MM.1S (cell line): ENCODE measurements at regions not wholly inside any gene's neighbourhood (a gene's known extent, or its start where the extent isn't known, plus 50 kb on each side); places are given as distances from the start of the nearest gene placed in this dataset.
"Not testable (repeated sequence)": the region's sequence is repeated elsewhere in the genome, so short reads cannot be mapped to it uniquely, and the experiment has no call there.

ENCODE experiments used
- DNase-seq: peaks from one replicate; pipeline ENCODE4 v3.0.0-alpha.2; 2015
- H2AFZ ChIP-seq: fragments of 300-600 bp; sonication (generic); 2 replicates; pipeline ENCODE4 v1.6.0; 2016; ENCODE audit warnings: antibody characterized with exemption, low read length
- H3F3A ChIP-seq: fragments of 300-600 bp; sonication (generic); 2 replicates; pipeline ENCODE4 v1.6.1; 2016; ENCODE audit warnings: mild to moderate bottlenecking, antibody characterized with exemption, low read length, moderate library complexity, mixed read lengths; ENCODE audit not compliant: insufficient read depth
- H3K27ac ChIP-seq: fragments of 300-600 bp; sonication (generic); 2 replicates; pipeline ENCODE4 v1.5.1; 2016; ENCODE audit warnings: mild to moderate bottlenecking, low read length
- H3K27me3 ChIP-seq: fragments of 300-600 bp; sonication (generic); replicated peaks from 2 replicates; pipeline ENCODE4 v1.6.0; 2016; ENCODE audit warnings: low read length; ENCODE audit not compliant: insufficient read depth
- H3K36me3 ChIP-seq: fragments of 300-600 bp; sonication (generic); replicated peaks from 2 replicates; pipeline ENCODE4 v1.6.1; 2016; ENCODE audit warnings: mild to moderate bottlenecking, low read length, mixed read lengths; ENCODE audit not compliant: insufficient read depth
- H3K4me1 ChIP-seq: fragments of 300-600 bp; sonication (generic); 2 replicates; pipeline ENCODE4 v1.6.1; 2016; ENCODE audit warnings: low read length, mixed read lengths
- H3K4me2 ChIP-seq: fragments of 300-600 bp; sonication (generic); 2 replicates; pipeline ENCODE4 v1.6.0; 2016; ENCODE audit warnings: low read depth, low read length
- H3K4me3 ChIP-seq: fragments of 300-600 bp; sonication (generic); 2 replicates; pipeline ENCODE4 v1.5.1; 2016; ENCODE audit warnings: low read length, mixed read lengths
- H3K79me2 ChIP-seq: fragments of 300-600 bp; sonication (generic); 2 replicates; pipeline ENCODE4 v1.6.1; 2016; ENCODE audit warnings: mixed run types, low read length, mixed read lengths
- H3K9ac ChIP-seq: fragments of 300-600 bp; sonication (generic); 2 replicates; pipeline ENCODE4 v1.6.1; 2016; ENCODE audit warnings: low read length, mixed read lengths
- H3K9me2 ChIP-seq: fragments of 300-600 bp; sonication (generic); replicated peaks from 2 replicates; pipeline ENCODE4 v1.6.1; 2016; ENCODE audit warnings: mild to moderate bottlenecking, low read length, mixed read lengths; ENCODE audit not compliant: insufficient read depth
- H3K9me3 ChIP-seq: fragments of 300-600 bp; sonication (generic); replicated peaks from 2 replicates; pipeline ENCODE4 v1.6.1; 2016; ENCODE audit warnings: mild to moderate bottlenecking, low read length, mixed read lengths; ENCODE audit not compliant: insufficient read depth
- H4K20me1 ChIP-seq: fragments of 300-600 bp; sonication (generic); 2 replicates; pipeline ENCODE4 v1.6.1; 2016; ENCODE audit warnings: mild to moderate bottlenecking, low read length, moderate library complexity, mixed read lengths; ENCODE audit not compliant: insufficient read depth
- CTCF ChIP-seq: fragments of 300-600 bp; sonication (generic); IDR thresholded peaks from 2 replicates; pipeline ENCODE4 v1.5.1; 2016; ENCODE audit warnings: antibody characterized with exemption, low read length, mixed read lengths
- EZH2 ChIP-seq: fragments of 300-600 bp; sonication (generic); optimal IDR thresholded peaks from 2 replicates; pipeline ENCODE3; 2017; ENCODE audit warnings: low read depth, mild to moderate bottlenecking, antibody characterized with exemption, low read length, mixed read lengths
- EZH2phosphoT487 ChIP-seq: fragments of 300-600 bp; sonication (generic); IDR thresholded peaks from 2 replicates; pipeline ENCODE4 v1.6.1; 2018; ENCODE audit warnings: antibody characterized with exemption, low read length

GRCh38 chr10:33476757-33477273, 142.3 kb upstream of the NRP1 start:
- Histone ChIP-seq H3K9me3 (no peaks in the 10 kb centered on the region), H3K4me1 (no peaks in the 10 kb centered on the region), H3K27ac (no peak overlapping the region), H3K79me2 (no peaks in the 10 kb centered on the region), H4K20me1 (no peaks in the 10 kb centered on the region), H3K27me3 (no peaks in the 10 kb centered on the region), H3F3A (no peaks in the 10 kb centered on the region), H2AFZ (no peak overlapping the region), H3K4me2 (no peak overlapping the region), H3K9me2 (no peaks in the 10 kb centered on the region), H3K9ac (no peak overlapping the region), H3K36me3 (no peaks in the 10 kb centered on the region), H3K4me3 (no peak overlapping the region)
- no peak for TF ChIP-seq EZH2
- TF ChIP-seq EZH2phosphoT487 = no peak
- no peak for TF ChIP-seq CTCF
- no peak for DNase-seq

- no peak overlapping the region for H3K27ac ChIP-seq
- no peaks in the 10 kb centered on the region for H3K36me3 ChIP-seq
- no peak overlapping the region for H3K4me3 ChIP-seq
- no peaks in the 10 kb centered on the region for H4K20me1 ChIP-seq
- H3K9ac ChIP-seq = no peak overlapping the region
- no peaks in the 10 kb centered on the region for H3K4me1 ChIP-seq
- H3K4me2 ChIP-seq = no peak overlapping the region
- H3K27me3 ChIP-seq = no peaks in the 10 kb centered on the region
- no peaks in the 10 kb centered on the region for H3K79me2 ChIP-seq
- no peaks in the 10 kb centered on the region for H3F3A ChIP-seq
- no peak overlapping the region for H2AFZ ChIP-seq
- no peak for DNase-seq
- H3K9me3 ChIP-seq = no peaks in the 10 kb centered on the region
- TF ChIP-seq EZH2phosphoT487 (no peak), CTCF (no peak), EZH2 (no peak)
- H3K9me2 ChIP-seq = no peaks in the 10 kb centered on the region
These were observed 139.2 kb upstream of the NRP1 start for GRCh38 chr10:33473688-33474087.

GRCh38 chr10:33468006-33468405, 133.5 kb upstream of the NRP1 start:
- H3K4me3 ChIP-seq, H3K9ac ChIP-seq, H2AFZ ChIP-seq, H3K36me3 ChIP-seq, H3K9me2 ChIP-seq, H4K20me1 ChIP-seq, DNase-seq, H3K4me2 ChIP-seq, H3K9me3 ChIP-seq, H3K4me1 ChIP-seq, H3F3A ChIP-seq, H3K27ac ChIP-seq, H3K79me2 ChIP-seq, H3K27me3 ChIP-seq: not testable (repeated sequence)

GRCh38 chr10:33465747-33466146, 131.3 kb upstream of the NRP1 start:
- no peaks in the 10 kb centered on the region for H4K20me1 ChIP-seq
- H2AFZ ChIP-seq = no peak overlapping the region
- no peaks in the 10 kb centered on the region for H3K9me2 ChIP-seq
- H3K36me3 ChIP-seq = no peaks in the 10 kb centered on the region
- TF ChIP-seq CTCF = no peak
- no peak for DNase-seq
- H3K79me2 ChIP-seq = no peaks in the 10 kb centered on the region
- H3K4me2 ChIP-seq = no peak overlapping the region
- no peak overlapping the region for H3K4me3 ChIP-seq
- no peaks in the 10 kb centered on the region for H3K9me3 ChIP-seq
- no peaks in the 10 kb centered on the region for H3F3A ChIP-seq
- H3K27me3 ChIP-seq = no peaks in the 10 kb centered on the region
- H3K4me1 ChIP-seq = no peaks in the 10 kb centered on the region
- H3K9ac ChIP-seq = no peak overlapping the region
- no peak overlapping the region for H3K27ac ChIP-seq
